SK-N-SH (cell line): ENCODE measurements at regions not wholly inside any gene's neighbourhood (a gene's known extent, or its start where the extent isn't known, plus 50 kb on each side); places are given as distances from the start of the nearest gene placed in this dataset.

Experiments
- CTCF ChIP-seq: fragments of 200-600 bp; sonication (generic); IDR thresholded peaks from 2 replicates; pipeline ENCODE4 v1.6.1; 2017; ENCODE audit warnings: antibody characterized with exemption, mild to moderate bottlenecking, moderate library complexity
- EZH2phosphoT487 ChIP-seq: fragments of 200-600 bp; sonication (generic); IDR thresholded peaks from 2 replicates; pipeline ENCODE4 v1.6.1; 2017; ENCODE audit warnings: low read depth, mixed run types, mild to moderate bottlenecking, antibody characterized with exemption, moderate library complexity, borderline replicate concordance
- GABPA ChIP-seq: IDR thresholded peaks from 2 replicates; pipeline ENCODE4 v1.4.0; 2012; ENCODE audit warnings: low read depth, mild to moderate bottlenecking
- RXRA ChIP-seq: IDR thresholded peaks from 2 replicates; pipeline ENCODE4 v1.4.0; 2012; ENCODE audit warnings: low read depth, mild to moderate bottlenecking, borderline replicate concordance

- TF ChIP-seq CTCF: no peak
- no peak for TF ChIP-seq GABPA
- no peak for TF ChIP-seq RXRA
- no peak for TF ChIP-seq EZH2phosphoT487
These were observed 201.3 kb upstream of the ADGRL4 start for GRCh38 chr1:79207786-79208185.
